ENCODE measurements at regions not wholly inside any gene's neighbourhood (a gene's known extent, or its start where the extent isn't known, plus 50 kb on each side); places are given as distances from the start of the nearest gene placed in this dataset.

- POLR2A ChIA-PET (ENCODE audit: unreplicated experiment), result no interaction called here
- CTCF ChIA-PET, result no interaction called here
- Histone ChIP-seq H3F3A (ENCODE audit: low read length, unreplicated experiment) (no peaks in the 10 kb centered on the region), H3K27me3 (ENCODE audit: low read length) (peaks cover 10% of the 10 kb centered on the region), H2AFZ (ENCODE audit: low read length) (no peak overlapping the region), H3K4me3 (ENCODE audit: low read length) (no peak overlapping the region), H3K9ac (ENCODE audit: low read length) (no peak overlapping the region), H3K4me1 (ENCODE audit: insufficient read depth, low read length) (no peaks in the 10 kb centered on the region), H3K36me3 (ENCODE audit: low read depth, low read length) (no peaks in the 10 kb centered on the region), H3K4me2 (ENCODE audit: low read length) (no peak overlapping the region), H4K20me1 (ENCODE audit: low read length) (no peaks in the 10 kb centered on the region), H3K27ac (ENCODE audit: low read length) (no peak overlapping the region), H3K79me2 (ENCODE audit: low read length) (no peaks in the 10 kb centered on the region), H3K9me3 (ENCODE audit: low read length) (peaks cover 2% of the 10 kb centered on the region; the same call in 1 of the 2 replicates), H3K9me2 (replicated peaks; ENCODE audit: low read length) (no peaks in the 10 kb centered on the region)
- no peak for DNase-seq
- no TSS peak for BruUV-seq (replicated peaks)
- intact Hi-C loops (cut with micrococcal nuclease), result no loop called here
- ATAC-seq, result no peak
- TF ChIP-seq EZH2 (IDR thresholded peaks at IDR 0.05; ENCODE audit: low read length, unreplicated experiment), result no peak
- TF ChIP-seq CTCF (conservative IDR thresholded peaks at IDR 0.05; ENCODE audit: low read depth, low read length), result no peak
- TF ChIP-seq EZH2phosphoT487 (IDR thresholded peaks at IDR 0.05; ENCODE audit: borderline replicate concordance, low read length), result no peak
These were observed 1119.8 kb downstream of the AACS start for GRCh38 chr12:126185025-126185424.

- intact Hi-C loops (cut with micrococcal nuclease), result no loop called here
- H3K9me3 ChIP-seq (ENCODE audit: low read length), result peaks cover 6% of the 10 kb centered on the region; the same call in 1 of the 2 replicates
- no peaks in the 10 kb centered on the region for H3F3A ChIP-seq (ENCODE audit: low read length, unreplicated experiment)
- H3K4me1 ChIP-seq (ENCODE audit: insufficient read depth, low read length), result no peaks in the 10 kb centered on the region
- no peaks in the 10 kb centered on the region for H3K79me2 ChIP-seq (ENCODE audit: low read length)
- BruUV-seq (replicated peaks), result no TSS peak
- ATAC-seq (no peak), DNase-seq (no peak)
- no peak overlapping the region for H3K4me2 ChIP-seq (ENCODE audit: low read length)
- peaks cover 37% of the 10 kb centered on the region for H3K27me3 ChIP-seq (ENCODE audit: low read length)
- ChIA-PET POLR2A (ENCODE audit: unreplicated experiment) (no interaction called here), CTCF (no interaction called here)
- H3K4me3 ChIP-seq (ENCODE audit: low read length), result no peak overlapping the region
- H3K9ac ChIP-seq (ENCODE audit: low read length), result no peak overlapping the region
- no peaks in the 10 kb centered on the region for H3K9me2 ChIP-seq (replicated peaks; ENCODE audit: low read length)
- no peaks in the 10 kb centered on the region for H4K20me1 ChIP-seq (ENCODE audit: low read length)
- no peak overlapping the region for H2AFZ ChIP-seq (ENCODE audit: low read length)
- H3K27ac ChIP-seq (ENCODE audit: low read length), result no peak overlapping the region
- no peaks in the 10 kb centered on the region for H3K36me3 ChIP-seq (ENCODE audit: low read depth, low read length)
- no peak for TF ChIP-seq EZH2 (IDR thresholded peaks at IDR 0.05; ENCODE audit: low read length, unreplicated experiment)
- no peak for TF ChIP-seq CTCF (conservative IDR thresholded peaks at IDR 0.05; ENCODE audit: low read depth, low read length)
- TF ChIP-seq EZH2phosphoT487 (IDR thresholded peaks at IDR 0.05; ENCODE audit: borderline replicate concordance, low read length), result no peak
These were observed 1124.6 kb downstream of the AACS start for GRCh38 chr12:126189856-126190255.

- DNase-seq (no peak), ATAC-seq (no peak)
- Histone ChIP-seq H3K27ac (ENCODE audit: low read length) (no peak overlapping the region), H3F3A (ENCODE audit: low read length, unreplicated experiment) (no peaks in the 10 kb centered on the region), H3K27me3 (ENCODE audit: low read length) (peaks cover 37% of the 10 kb centered on the region), H3K36me3 (ENCODE audit: low read depth, low read length) (no peaks in the 10 kb centered on the region), H3K4me2 (ENCODE audit: low read length) (no peak overlapping the region), H3K9me2 (replicated peaks; ENCODE audit: low read length) (no peaks in the 10 kb centered on the region), H3K9me3 (ENCODE audit: low read length) (peaks cover 6% of the 10 kb centered on the region; the same call in 1 of the 2 replicates), H3K4me1 (ENCODE audit: insufficient read depth, low read length) (no peaks in the 10 kb centered on the region), H3K4me3 (ENCODE audit: low read length) (no peak overlapping the region), H3K79me2 (ENCODE audit: low read length) (no peaks in the 10 kb centered on the region), H4K20me1 (ENCODE audit: low read length) (no peaks in the 10 kb centered on the region), H3K9ac (ENCODE audit: low read length) (no peak overlapping the region), H2AFZ (ENCODE audit: low read length) (no peak overlapping the region)
- intact Hi-C loops (cut with micrococcal nuclease), result no loop called here
- no TSS peak for BruUV-seq (replicated peaks)
- ChIA-PET CTCF (no interaction called here), POLR2A (ENCODE audit: unreplicated experiment) (no interaction called here)
- TF ChIP-seq EZH2phosphoT487 (IDR thresholded peaks at IDR 0.05; ENCODE audit: borderline replicate concordance, low read length) (no peak), EZH2 (IDR thresholded peaks at IDR 0.05; ENCODE audit: low read length, unreplicated experiment) (no peak), CTCF (conservative IDR thresholded peaks at IDR 0.05; ENCODE audit: low read depth, low read length) (no peak)
These were observed 1126.0 kb downstream of the AACS start for GRCh38 chr12:126191031-126191891.

Measured in PC-3 (cell line).